Activated T-cell treated with anti-CD3 and anti-CD28 coated beads, Interleukin-2, amount 50 U/mL, for 24 hours (primary cell): ENCODE measurements at regions not wholly inside any gene's neighbourhood (a gene's known extent, or its start where the extent isn't known, plus 50 kb on each side); places are given as distances from the start of the nearest gene placed in this dataset.
"Not testable (repeated sequence)": the region's sequence is repeated elsewhere in the genome, so short reads cannot be mapped to it uniquely, and the experiment has no call there.

ENCODE experiments used
- DNase-seq: peaks from one replicate; pipeline ENCODE4 v3.0.0-alpha.2; 2020
- H3K27ac Mint-ChIP-seq: 2 replicates; pipeline ENCODE4 v1.8.0; 2020; ENCODE audit warnings: mild to moderate bottlenecking, mixed read lengths
- H3K27me3 Mint-ChIP-seq: 2 replicates; pipeline ENCODE4 v1.8.0; 2020; ENCODE audit warnings: mixed read lengths
- H3K36me3 Mint-ChIP-seq: 2 replicates; pipeline ENCODE4 v1.8.0; 2020; ENCODE audit warnings: low read depth, mixed read lengths
- H3K4me1 Mint-ChIP-seq: 2 replicates; pipeline ENCODE4 v1.8.0; 2020; ENCODE audit warnings: low read depth, mixed read lengths
- H3K4me3 Mint-ChIP-seq: 2 replicates; pipeline ENCODE4 v1.8.0; 2020; ENCODE audit warnings: mild to moderate bottlenecking, moderate library complexity, mixed read lengths
- H3K9me3 Mint-ChIP-seq: 2 replicates; pipeline ENCODE4 v1.8.0; 2020; ENCODE audit warnings: mixed read lengths

DNA sequence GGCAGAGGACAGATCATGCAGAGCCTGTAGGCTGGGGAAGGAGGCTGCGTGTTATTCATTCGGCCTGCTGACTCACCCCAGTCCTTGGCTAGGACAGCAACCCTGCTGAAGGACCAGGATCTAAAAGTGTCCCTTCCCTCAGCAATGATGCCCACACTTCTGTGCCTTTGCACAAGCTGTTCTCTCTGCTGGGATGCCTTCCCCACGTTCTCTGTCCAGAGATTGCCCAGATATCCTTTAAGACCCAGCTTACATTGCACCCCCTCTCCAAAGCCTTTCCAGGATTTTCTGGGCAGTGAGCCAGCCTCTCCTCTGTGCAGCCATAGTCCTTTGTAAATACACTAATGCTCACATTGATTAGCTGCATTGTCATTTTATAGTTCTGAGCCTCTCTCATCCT lies 99.3 kb upstream of the CHD6 start:
- no peak overlapping the region for H3K4me3 Mint-ChIP-seq
- peaks cover 16% of the 10 kb centered on the region for H3K27me3 Mint-ChIP-seq
- no peak overlapping the region for H3K27ac Mint-ChIP-seq
- DNase-seq: no peak
- H3K9me3 Mint-ChIP-seq: no peaks in the 10 kb centered on the region
- no peaks in the 10 kb centered on the region for H3K36me3 Mint-ChIP-seq
- no peaks in the 10 kb centered on the region for H3K4me1 Mint-ChIP-seq

DNA sequence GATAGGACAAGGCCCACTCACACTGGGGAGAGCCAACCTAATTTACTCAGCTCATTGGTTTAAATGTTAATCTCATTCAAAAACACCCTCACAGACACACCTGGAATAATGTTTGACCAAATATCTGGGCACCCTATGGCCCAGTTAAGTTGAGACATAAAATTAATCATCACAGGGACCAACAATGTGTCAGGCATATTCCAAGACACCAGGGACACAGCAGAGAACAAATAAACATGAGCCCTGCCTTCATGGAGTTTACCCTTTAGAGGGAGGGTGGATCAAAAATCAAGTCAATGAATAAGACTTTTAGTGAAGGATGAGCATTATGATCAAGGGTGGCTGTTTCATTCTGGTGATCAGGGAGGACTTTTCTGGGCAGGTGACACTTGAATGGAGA lies 98.7 kb upstream of the CHD6 start:
- Mint-ChIP-seq H3K36me3 (no peaks in the 10 kb centered on the region), H3K4me1 (no peaks in the 10 kb centered on the region), H3K27me3 (peaks cover 14% of the 10 kb centered on the region), H3K4me3 (no peak overlapping the region), H3K9me3 (no peaks in the 10 kb centered on the region), H3K27ac (no peak overlapping the region)
- no peak for DNase-seq

- H3K27me3 Mint-ChIP-seq: peaks cover 16% of the 10 kb centered on the region
- H3K9me3 Mint-ChIP-seq: no peaks in the 10 kb centered on the region
- no peaks in the 10 kb centered on the region for H3K36me3 Mint-ChIP-seq
- DNase-seq: no peak
- H3K27ac Mint-ChIP-seq: no peak overlapping the region
- no peaks in the 10 kb centered on the region for H3K4me1 Mint-ChIP-seq
- H3K4me3 Mint-ChIP-seq: no peak overlapping the region
These were observed 98.3 kb upstream of the CHD6 start for GRCh38 chr20:41716436-41716835.

GRCh38 chr20:41715526-41715925 lies 97.3 kb upstream of the CHD6 start:
- Mint-ChIP-seq H3K36me3 (no peaks in the 10 kb centered on the region), H3K27ac (no peak overlapping the region), H3K9me3 (no peaks in the 10 kb centered on the region), H3K4me3 (no peak overlapping the region), H3K4me1 (no peaks in the 10 kb centered on the region), H3K27me3 (peaks cover 17% of the 10 kb centered on the region)
- DNase-seq: no peak

DNA sequence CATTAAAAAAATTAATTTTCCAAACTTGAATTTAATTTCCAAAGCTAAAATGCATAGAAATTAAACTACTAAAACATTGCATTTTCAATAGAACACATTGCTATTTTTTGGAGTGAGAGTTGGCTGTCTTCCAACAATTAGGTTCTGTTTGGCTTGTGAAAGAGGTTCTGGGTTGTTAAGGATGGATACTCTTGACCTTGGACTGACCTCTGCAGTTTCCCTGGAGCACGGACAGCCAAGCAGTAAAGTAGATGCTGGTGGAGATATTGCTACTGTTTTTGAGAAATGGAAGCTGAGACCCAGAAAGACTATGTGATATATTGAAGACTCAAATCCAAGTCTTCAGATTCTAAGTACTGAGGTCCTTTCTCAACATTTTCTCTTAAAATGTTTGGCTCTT lies 95.9 kb upstream of the CHD6 start:
- no peak overlapping the region for H3K27ac Mint-ChIP-seq
- H3K4me3 Mint-ChIP-seq: no peak overlapping the region
- H3K27me3 Mint-ChIP-seq: peaks cover 17% of the 10 kb centered on the region
- no peak for DNase-seq
- H3K9me3 Mint-ChIP-seq: no peaks in the 10 kb centered on the region
- no peaks in the 10 kb centered on the region for H3K4me1 Mint-ChIP-seq
- no peaks in the 10 kb centered on the region for H3K36me3 Mint-ChIP-seq

- no peaks in the 10 kb centered on the region for H3K4me1 Mint-ChIP-seq
These were observed 86.7 kb upstream of the CHD6 start for GRCh38 chr20:41704896-41705295.

DNA sequence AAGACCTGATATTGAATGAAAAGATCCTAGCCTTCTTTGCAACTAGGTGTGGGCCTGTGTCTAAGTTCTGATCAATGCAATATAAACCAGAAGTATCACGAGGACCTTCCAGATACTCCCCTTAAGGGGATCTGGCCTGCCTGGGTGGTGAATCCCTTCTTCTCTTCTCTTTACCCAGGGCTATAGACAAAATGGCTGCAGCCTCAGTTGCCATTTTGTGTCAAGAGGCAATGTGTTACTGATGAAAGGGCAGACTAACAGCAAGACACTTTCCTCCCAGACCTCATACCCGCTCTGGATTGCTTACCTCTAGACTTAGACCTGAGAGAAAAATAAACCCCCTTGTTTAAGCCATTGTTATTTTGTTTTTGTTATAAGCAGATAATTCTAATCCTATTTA lies 84.5 kb upstream of the CHD6 start:
- Mint-ChIP-seq H3K36me3 (no peaks in the 10 kb centered on the region), H3K9me3 (no peaks in the 10 kb centered on the region), H3K27ac (no peak overlapping the region), H3K4me3 (no peak overlapping the region), H3K4me1 (peaks cover under 1% of the 10 kb centered on the region), H3K27me3 (peaks cover 5% of the 10 kb centered on the region)
- no peak for DNase-seq

More at GRCh38 chr20:41704896-41705295, 86.7 kb upstream of the CHD6 start:
- no peaks in the 10 kb centered on the region for H3K9me3 Mint-ChIP-seq
- H3K36me3 Mint-ChIP-seq: no peaks in the 10 kb centered on the region
- H3K27ac Mint-ChIP-seq: no peak overlapping the region
- no peak overlapping the region for H3K4me3 Mint-ChIP-seq
- peaks cover 4% of the 10 kb centered on the region for H3K27me3 Mint-ChIP-seq
- DNase-seq: no peak

- Mint-ChIP-seq H3K36me3 (no peaks in the 10 kb centered on the region), H3K4me3 (no peak overlapping the region), H3K27me3 (peaks cover 6% of the 10 kb centered on the region), H3K9me3 (no peaks in the 10 kb centered on the region), H3K27ac (no peak overlapping the region), H3K4me1 (peaks cover 1% of the 10 kb centered on the region)
- no peak for DNase-seq
These were observed 83.6 kb upstream of the CHD6 start for GRCh38 chr20:41701588-41702348.

DNA sequence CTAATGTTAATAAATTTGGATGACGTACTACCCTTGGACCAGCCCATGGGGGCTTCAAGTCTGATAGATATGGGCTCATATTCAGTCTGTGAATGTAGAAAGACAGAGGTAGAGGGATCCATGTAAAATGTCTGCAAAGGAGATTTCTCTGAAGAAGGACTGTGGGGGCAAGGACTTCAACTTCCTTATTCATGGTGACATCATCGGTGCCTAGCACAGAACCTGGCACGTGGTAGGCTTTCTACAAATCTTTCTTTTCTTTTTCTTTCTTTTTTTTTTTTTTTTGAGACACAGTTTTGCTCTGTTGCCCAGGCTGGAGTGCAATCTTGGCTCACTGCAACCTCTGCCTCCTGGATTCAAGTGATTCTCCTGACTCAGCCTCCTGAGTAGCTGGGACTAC lies 81.5 kb upstream of the CHD6 start:
- not testable (repeated sequence) for H3K4me3 Mint-ChIP-seq, H3K27me3 Mint-ChIP-seq, H3K4me1 Mint-ChIP-seq, DNase-seq, H3K9me3 Mint-ChIP-seq, H3K27ac Mint-ChIP-seq, H3K36me3 Mint-ChIP-seq

GRCh38 chr20:41697861-41698559 lies 79.8 kb upstream of the CHD6 start:
- DNase-seq: no peak
- H3K27ac Mint-ChIP-seq: no peak overlapping the region
- no peak overlapping the region for H3K4me3 Mint-ChIP-seq
- no peaks in the 10 kb centered on the region for H3K9me3 Mint-ChIP-seq
- peaks cover 7% of the 10 kb centered on the region for H3K36me3 Mint-ChIP-seq
- peaks cover 9% of the 10 kb centered on the region for H3K4me1 Mint-ChIP-seq
- peaks cover 2% of the 10 kb centered on the region for H3K27me3 Mint-ChIP-seq

GRCh38 chr20:41696428-41696827 lies 78.3 kb upstream of the CHD6 start:
- no peak overlapping the region for H3K4me3 Mint-ChIP-seq
- H3K4me1 Mint-ChIP-seq: peaks cover 17% of the 10 kb centered on the region
- H3K9me3 Mint-ChIP-seq: no peaks in the 10 kb centered on the region
- DNase-seq: no peak
- H3K27ac Mint-ChIP-seq: no peak overlapping the region
- H3K27me3 Mint-ChIP-seq: peaks cover 2% of the 10 kb centered on the region
- peaks cover 10% of the 10 kb centered on the region for H3K36me3 Mint-ChIP-seq

GRCh38 chr20:41694796-41695195 lies 76.6 kb upstream of the CHD6 start:
- peak overlapping the region; percentile 45 for H3K27ac Mint-ChIP-seq
- peaks cover 10% of the 10 kb centered on the region for H3K36me3 Mint-ChIP-seq
- H3K9me3 Mint-ChIP-seq: no peaks in the 10 kb centered on the region
- peaks cover 3% of the 10 kb centered on the region for H3K27me3 Mint-ChIP-seq
- H3K4me1 Mint-ChIP-seq: peaks cover 17% of the 10 kb centered on the region
- H3K4me3 Mint-ChIP-seq: peak overlapping the region; percentile 64
- DNase-seq: no peak

DNA sequence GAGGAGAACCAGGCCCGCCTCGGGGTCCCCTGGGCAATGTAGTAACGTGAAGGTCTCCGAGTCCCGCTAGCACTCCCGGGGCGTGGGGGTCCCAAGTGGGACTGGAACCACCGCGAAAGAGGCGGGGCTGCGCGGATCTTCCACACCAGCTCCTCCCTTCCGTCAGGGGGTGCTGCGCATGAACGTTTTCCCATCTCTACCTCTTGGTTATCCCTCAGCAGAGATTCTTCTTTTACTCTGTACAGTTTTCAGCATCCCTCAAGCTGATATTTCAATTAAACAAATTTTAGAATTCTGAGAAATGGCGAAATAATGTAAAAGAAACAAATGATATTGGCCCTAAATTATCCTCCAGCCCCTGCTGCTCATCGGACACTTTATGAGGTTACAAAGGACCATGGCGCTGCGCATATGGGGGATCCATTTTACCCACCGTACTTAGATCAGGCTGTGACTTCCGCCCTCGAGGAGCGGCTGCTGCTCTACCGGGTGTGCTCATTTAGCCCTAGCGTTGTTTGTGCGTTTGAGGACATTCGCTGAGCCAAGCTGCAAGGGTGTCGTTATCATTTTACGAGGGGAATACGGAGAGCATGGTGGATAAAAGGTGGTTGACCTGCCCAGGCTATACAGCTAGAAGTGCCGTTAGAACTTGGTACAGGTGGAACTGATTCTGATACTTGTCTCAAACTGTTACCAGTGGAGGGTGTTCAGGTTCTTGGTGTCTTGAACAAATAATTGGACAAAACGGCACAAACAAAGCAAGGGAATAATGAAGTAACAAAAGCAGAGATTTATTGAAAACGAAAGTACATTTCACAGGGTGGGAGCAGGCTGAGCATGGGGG lies 75.2 kb upstream of the CHD6 start:
- peaks cover 10% of the 10 kb centered on the region for H3K36me3 Mint-ChIP-seq

GRCh38 chr20:41692479-41693135 lies 74.4 kb upstream of the CHD6 start:
- Mint-ChIP-seq H3K27me3 (peaks cover 3% of the 10 kb centered on the region), H3K4me3 (peak overlapping the region; percentile 86), H3K4me1 (peaks cover 16% of the 10 kb centered on the region), H3K36me3 (peaks cover 10% of the 10 kb centered on the region), H3K9me3 (no peaks in the 10 kb centered on the region), H3K27ac (peak overlapping the region; percentile 93)
- DNase-seq: peak; percentile 84

More for the DNA sequence above, 75.2 kb upstream of the CHD6 start:
- no peaks in the 10 kb centered on the region for H3K9me3 Mint-ChIP-seq
- peak; percentile 81 for DNase-seq
- peak overlapping the region; percentile 93 for H3K27ac Mint-ChIP-seq
- peaks cover 17% of the 10 kb centered on the region for H3K4me1 Mint-ChIP-seq
- H3K27me3 Mint-ChIP-seq: peaks cover 4% of the 10 kb centered on the region
- peak overlapping the region; percentile 86 for H3K4me3 Mint-ChIP-seq
